HL-60 (cell line): ENCODE measurements at regions not wholly inside any gene's neighbourhood (a gene's known extent, or its start where the extent isn't known, plus 50 kb on each side); places are given as distances from the start of the nearest gene placed in this dataset.

Experiments
- GABPA ChIP-seq: IDR thresholded peaks from 2 replicates; pipeline ENCODE4 v1.6.1; 2012; ENCODE audit warnings: low read depth
- TF ChIP-seq, protein P1 (sequence below): IDR thresholded peaks from one replicate; pipeline ENCODE4 v1.5.1; 2011; ENCODE audit warnings: low read length, control low read depth, inconsistent platforms; ENCODE audit not compliant: insufficient read depth

DNA sequence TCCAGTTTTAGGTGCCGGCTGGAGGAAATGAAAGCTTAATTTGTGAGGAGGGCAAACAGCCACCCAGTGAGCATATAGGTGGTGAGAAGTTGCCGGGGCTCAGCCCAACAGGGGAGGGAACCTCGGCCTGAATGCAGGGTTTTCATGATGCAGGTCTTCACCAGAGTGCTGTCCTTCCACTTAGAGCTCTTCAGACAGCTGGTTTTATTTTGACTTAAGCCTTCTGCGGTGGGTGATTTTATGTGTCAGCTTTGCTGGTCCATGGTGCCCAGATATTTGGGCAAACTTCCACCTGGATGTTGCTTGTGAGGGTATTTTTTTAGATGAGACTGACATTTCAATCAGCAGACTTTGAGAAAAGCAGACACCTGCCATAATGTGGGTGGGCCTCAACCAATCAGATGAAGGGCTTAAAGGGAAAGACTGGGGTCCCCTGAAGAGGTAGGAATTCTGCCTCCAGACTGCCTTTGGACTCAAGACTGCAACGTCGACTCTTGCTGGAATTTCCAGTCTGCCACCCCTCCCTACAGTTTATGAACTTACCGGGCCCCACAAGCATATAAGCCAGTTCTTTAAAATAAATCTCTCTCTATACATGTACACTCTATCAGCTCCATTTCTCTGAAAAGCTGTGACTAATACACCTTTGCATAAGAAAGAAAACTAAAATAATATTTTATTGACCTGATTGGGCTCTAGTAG is 72.8 kb downstream of the RHOU start:
- TF ChIP-seq, protein P1, sequence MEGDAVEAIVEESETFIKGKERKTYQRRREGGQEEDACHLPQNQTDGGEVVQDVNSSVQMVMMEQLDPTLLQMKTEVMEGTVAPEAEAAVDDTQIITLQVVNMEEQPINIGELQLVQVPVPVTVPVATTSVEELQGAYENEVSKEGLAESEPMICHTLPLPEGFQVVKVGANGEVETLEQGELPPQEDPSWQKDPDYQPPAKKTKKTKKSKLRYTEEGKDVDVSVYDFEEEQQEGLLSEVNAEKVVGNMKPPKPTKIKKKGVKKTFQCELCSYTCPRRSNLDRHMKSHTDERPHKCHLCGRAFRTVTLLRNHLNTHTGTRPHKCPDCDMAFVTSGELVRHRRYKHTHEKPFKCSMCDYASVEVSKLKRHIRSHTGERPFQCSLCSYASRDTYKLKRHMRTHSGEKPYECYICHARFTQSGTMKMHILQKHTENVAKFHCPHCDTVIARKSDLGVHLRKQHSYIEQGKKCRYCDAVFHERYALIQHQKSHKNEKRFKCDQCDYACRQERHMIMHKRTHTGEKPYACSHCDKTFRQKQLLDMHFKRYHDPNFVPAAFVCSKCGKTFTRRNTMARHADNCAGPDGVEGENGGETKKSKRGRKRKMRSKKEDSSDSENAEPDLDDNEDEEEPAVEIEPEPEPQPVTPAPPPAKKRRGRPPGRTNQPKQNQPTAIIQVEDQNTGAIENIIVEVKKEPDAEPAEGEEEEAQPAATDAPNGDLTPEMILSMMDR, result no peak
- no peak for TF ChIP-seq GABPA
